Stimulated activated naive CD4-positive, alpha-beta T cell (primary cell): ENCODE measurements at regions not wholly inside any gene's neighbourhood (a gene's known extent, or its start where the extent isn't known, plus 50 kb on each side); places are given as distances from the start of the nearest gene placed in this dataset.
"Not testable (repeated sequence)": the region's sequence is repeated elsewhere in the genome, so short reads cannot be mapped to it uniquely, and the experiment has no call there.

ENCODE experiments used
- DNase-seq, 6 experiments: peaks; one replicate each; lab custom pipeline; 2025; lab: John Stamatoyannopoulos, UW

- no peak for DNase-seq
Observed at GRCh38 chr4:141534985-141535384, 101.4 kb upstream of the IL15 start.

GRCh38 chr4:141538001-141538400, 98.4 kb upstream of the IL15 start:
- DNase-seq, result no peak

GRCh38 chr4:141540643-141541042, 95.7 kb upstream of the IL15 start:
- DNase-seq, result no peak

- DNase-seq, result no peak
Observed at GRCh38 chr4:141541851-141542250, 94.5 kb upstream of the IL15 start.

GRCh38 chr4:141543176-141543575, 93.2 kb upstream of the IL15 start:
- no peak for DNase-seq

- DNase-seq, result no peak
Observed at GRCh38 chr4:141543706-141544105, 92.7 kb upstream of the IL15 start.

GRCh38 chr4:141548791-141549190, 87.6 kb upstream of the IL15 start:
- no peak for DNase-seq

GRCh38 chr4:141560056-141560455, 76.3 kb upstream of the IL15 start:
- DNase-seq, result no peak

GRCh38 chr4:141562649-141563048, 73.7 kb upstream of the IL15 start:
- DNase-seq, result no peak

GRCh38 chr4:141563723-141564122, 72.7 kb upstream of the IL15 start:
- DNase-seq, result no peak

- not testable (repeated sequence) for DNase-seq
Observed at GRCh38 chr4:141564961-141565360, 71.4 kb upstream of the IL15 start.

- no peak for DNase-seq
Observed at GRCh38 chr4:141565379-141566089, 70.8 kb upstream of the IL15 start.

- no peak for DNase-seq
Observed at GRCh38 chr4:141567326-141567915, 69.0 kb upstream of the IL15 start.

GRCh38 chr4:141569141-141569540, 67.2 kb upstream of the IL15 start:
- no peak for DNase-seq

- DNase-seq, result no peak
Observed at GRCh38 chr4:141570290-141570689, 66.1 kb upstream of the IL15 start.

GRCh38 chr4:141571362-141571761, 65.0 kb upstream of the IL15 start:
- no peak for DNase-seq

- DNase-seq, result no peak
Observed at GRCh38 chr4:141571793-141572192, 64.6 kb upstream of the IL15 start.

- DNase-seq, result no peak
Observed at GRCh38 chr4:141573678-141574077, 62.7 kb upstream of the IL15 start.

GRCh38 chr4:141575884-141576283, 60.5 kb upstream of the IL15 start:
- DNase-seq, result no peak

GRCh38 chr4:141576585-141577110, 59.7 kb upstream of the IL15 start:
- DNase-seq, result no peak

- DNase-seq, result no peak
Observed at GRCh38 chr4:141578451-141578850, 57.9 kb upstream of the IL15 start.

GRCh38 chr4:141580523-141580922, 55.9 kb upstream of the IL15 start:
- no peak for DNase-seq
